Kidney epithelial cell (primary cell): ENCODE measurements at regions not wholly inside any gene's neighbourhood (a gene's known extent, or its start where the extent isn't known, plus 50 kb on each side); places are given as distances from the start of the nearest gene placed in this dataset.

Experiments
- DNase-seq: peaks from one replicate; pipeline ENCODE4 v3.0.0-alpha.2; 2010; ENCODE audit warnings: low read depth
- H3K27me3 ChIP-seq: 2 replicates; pipeline ENCODE4 v1.6.0; 2011; ENCODE audit warnings: low read length; ENCODE audit not compliant: control insufficient read depth, insufficient read depth
- H3K36me3 ChIP-seq: 2 replicates; pipeline ENCODE4 v1.5.1; 2011; ENCODE audit warnings: low read length; ENCODE audit not compliant: control insufficient read depth, insufficient read depth
- H3K4me3 ChIP-seq: 2 replicates; pipeline ENCODE4 v1.5.1; 2011; ENCODE audit warnings: low read depth, mild to moderate bottlenecking, control low read depth, low read length
- TF ChIP-seq, protein P1 (sequence below): IDR thresholded peaks from 2 replicates; pipeline ENCODE4 v1.5.1; 2011; ENCODE audit warnings: mild to moderate bottlenecking, moderate library complexity, low read length, control low read depth, inconsistent platforms; ENCODE audit not compliant: insufficient read depth, poor library complexity, severe bottlenecking

DNA sequence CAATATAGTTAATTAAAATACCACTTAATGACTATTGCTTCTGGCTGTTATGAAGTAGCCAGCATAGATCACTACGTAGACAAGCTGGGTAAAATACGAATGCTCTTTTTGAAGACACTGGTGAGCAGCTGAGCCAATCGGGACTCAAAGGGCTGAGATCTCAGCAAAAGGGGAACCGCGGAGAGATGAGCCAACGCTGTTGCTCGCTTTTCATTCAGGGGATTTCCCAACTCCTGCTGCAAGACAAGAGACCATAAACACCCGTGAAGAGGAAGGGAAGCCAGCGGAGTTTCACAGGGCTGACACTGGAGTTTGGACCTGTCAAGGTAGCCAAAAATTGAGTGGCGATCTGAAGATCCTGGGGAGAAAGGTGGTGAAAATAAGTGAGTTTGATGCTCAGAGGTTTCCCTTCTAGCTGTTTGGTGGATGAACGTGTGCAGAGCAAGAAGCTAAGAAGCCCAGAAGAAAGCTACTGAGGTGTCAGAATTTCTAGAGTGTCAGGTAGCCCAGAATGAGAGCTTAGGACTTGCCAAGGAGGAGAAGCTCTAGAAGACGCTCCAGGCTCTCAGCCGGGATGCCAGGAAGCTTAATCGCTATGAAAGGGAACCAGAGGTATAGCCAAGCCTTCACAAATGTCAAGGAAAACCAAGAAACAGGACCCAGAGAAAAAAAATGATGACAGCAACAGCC lies 79.6 kb upstream of the RNU6ATAC start:
- TF ChIP-seq, protein P1, sequence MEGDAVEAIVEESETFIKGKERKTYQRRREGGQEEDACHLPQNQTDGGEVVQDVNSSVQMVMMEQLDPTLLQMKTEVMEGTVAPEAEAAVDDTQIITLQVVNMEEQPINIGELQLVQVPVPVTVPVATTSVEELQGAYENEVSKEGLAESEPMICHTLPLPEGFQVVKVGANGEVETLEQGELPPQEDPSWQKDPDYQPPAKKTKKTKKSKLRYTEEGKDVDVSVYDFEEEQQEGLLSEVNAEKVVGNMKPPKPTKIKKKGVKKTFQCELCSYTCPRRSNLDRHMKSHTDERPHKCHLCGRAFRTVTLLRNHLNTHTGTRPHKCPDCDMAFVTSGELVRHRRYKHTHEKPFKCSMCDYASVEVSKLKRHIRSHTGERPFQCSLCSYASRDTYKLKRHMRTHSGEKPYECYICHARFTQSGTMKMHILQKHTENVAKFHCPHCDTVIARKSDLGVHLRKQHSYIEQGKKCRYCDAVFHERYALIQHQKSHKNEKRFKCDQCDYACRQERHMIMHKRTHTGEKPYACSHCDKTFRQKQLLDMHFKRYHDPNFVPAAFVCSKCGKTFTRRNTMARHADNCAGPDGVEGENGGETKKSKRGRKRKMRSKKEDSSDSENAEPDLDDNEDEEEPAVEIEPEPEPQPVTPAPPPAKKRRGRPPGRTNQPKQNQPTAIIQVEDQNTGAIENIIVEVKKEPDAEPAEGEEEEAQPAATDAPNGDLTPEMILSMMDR: no peak
- H3K4me3 ChIP-seq: no peak overlapping the region
- H3K27me3 ChIP-seq: peaks cover 25% of the 10 kb centered on the region
- H3K36me3 ChIP-seq: no peaks in the 10 kb centered on the region
- no peak for DNase-seq

DNA sequence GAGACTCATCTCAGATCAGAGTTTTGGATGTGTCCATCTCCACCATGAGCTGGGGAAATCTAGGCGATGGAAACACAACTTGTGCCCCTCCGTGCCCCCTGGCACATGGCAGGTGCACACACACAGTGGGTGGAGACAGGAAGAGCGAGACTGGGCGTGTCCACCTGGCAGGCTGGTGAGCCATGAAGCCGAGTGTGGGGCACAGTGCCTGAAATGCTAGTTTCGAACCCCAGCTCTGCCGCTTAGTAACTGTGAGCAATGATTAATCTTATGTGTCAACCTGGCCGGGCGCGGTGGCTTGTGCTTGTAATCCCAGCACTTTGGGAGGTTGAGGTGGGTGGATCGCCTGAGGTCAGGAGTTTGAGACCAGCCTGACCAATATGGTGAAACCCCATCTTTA lies 80.8 kb upstream of the RNU6ATAC start:
- peaks cover 14% of the 10 kb centered on the region for H3K27me3 ChIP-seq
- DNase-seq: no peak
- no peaks in the 10 kb centered on the region for H3K36me3 ChIP-seq
- no peak overlapping the region for H3K4me3 ChIP-seq
- TF ChIP-seq, protein P1: no peak

DNA sequence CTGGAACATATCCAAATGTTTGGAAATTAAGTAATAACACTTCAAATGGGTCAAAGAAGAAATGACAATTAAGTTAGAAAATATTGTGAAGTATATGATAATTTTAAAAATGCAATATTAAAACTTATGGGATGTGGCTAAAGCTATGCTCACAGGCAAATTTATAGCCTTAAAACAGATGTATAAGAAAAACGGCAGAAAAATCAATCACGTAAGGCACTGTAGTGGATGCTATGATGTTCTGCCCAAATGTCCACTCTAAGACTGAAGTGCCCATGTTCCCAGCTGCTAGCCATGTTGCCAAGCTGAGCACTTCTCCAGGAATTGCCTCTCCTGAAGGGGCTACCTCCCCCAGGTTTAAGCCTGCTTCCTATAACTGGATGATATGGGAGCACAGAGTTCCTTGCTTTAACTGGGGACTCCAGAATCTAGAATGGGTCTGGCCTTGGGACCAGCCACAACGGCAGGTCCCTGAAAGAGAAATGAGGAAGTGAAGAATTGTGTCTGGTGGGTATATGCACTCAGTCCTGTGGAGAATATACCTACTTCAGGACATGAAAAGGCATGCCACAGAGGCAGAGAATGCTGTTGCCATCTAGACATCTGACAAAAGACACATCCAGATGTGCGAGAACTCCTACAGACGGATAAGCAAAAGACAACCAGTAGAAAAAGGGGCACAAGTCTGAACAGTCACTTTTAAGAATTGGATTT lies 78.2 kb upstream of the RXRA start:
- Histone ChIP-seq H3K27me3 (peaks cover 4% of the 10 kb centered on the region), H3K36me3 (no peaks in the 10 kb centered on the region), H3K4me3 (no peak overlapping the region)
- TF ChIP-seq, protein P1: no peak
- no peak for DNase-seq

DNA sequence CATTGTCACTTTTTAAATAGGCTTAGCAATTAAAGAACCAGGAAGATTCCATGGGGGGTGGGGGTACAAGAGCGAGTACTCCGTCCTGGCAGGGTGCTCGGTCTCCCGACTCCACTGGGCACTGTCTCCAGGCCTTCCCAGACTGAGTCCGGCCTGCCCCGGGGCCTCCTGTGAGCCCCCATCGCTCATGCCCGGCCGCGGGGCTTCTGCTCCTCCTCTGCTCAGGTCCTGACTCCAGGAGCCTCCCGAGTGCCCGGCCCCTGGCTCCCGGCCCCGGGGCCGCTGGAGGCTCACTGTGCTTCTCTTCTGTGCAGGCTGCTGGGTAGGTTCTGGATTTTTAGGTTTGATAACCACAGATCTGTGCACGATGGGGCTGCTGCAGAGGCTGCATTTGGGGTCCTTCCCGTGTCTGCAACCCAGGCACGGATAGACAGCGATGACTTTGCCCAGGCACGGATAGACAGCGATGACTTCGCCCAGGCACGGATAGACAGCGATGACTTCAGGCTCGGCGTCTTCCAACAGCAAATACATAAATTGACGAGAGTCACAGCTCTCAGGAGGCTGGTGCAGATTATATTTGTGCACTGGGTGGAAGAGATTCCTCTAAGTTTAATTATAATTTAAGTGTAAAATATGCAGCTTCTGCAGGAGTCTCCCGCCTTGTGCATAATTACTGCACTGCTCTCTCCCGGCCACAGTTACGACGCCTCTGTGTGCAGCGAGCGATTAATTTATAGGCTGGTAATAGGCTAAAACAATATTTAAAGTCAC lies 74.8 kb upstream of the RXRA start:
- Histone ChIP-seq H3K27me3 (peaks cover 7% of the 10 kb centered on the region), H3K36me3 (no peaks in the 10 kb centered on the region), H3K4me3 (no peak overlapping the region)
- no peak for DNase-seq
- TF ChIP-seq, protein P1: no peak

DNA sequence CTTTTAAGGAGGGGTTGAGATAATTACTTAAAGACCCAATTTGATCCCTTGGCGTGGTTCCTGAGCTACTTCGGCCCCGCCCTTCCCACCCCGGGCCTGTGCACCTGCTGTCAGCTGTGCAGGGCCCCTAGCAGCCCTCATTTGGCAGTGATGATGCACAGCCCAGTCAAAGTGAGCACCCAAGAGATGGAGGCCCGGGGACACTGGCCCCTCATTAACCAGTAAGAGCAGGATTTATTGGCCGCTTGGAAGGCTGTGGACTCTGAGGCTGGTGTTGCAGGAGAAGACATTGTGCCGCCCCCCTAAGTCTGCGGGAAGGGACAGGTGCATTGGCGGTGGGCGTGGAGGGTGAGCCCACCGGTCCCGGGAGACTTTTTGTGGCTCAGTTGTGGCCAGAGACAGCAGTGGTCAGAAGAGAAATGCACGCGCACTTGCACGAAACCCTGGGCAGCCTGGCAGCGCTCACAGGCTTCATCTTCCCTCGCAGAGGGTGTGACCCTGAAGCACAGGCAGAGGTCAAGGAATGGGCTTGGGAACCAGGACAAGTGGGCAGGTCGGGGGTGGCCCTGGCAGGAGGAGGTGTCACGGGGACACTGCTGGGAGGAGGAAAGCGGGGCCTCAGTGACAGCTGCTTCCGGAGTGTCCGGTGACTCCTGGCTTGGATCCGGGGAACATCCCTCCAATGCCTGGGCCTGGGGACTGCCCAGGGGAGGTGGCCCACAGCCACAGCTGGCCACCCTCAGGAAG lies 74.0 kb upstream of the RXRA start:
- Histone ChIP-seq H3K4me3 (no peak overlapping the region), H3K27me3 (peaks cover 7% of the 10 kb centered on the region), H3K36me3 (no peaks in the 10 kb centered on the region)
- TF ChIP-seq, protein P1: no peak
- no peak for DNase-seq
